ENCODE measurements at regions not wholly inside any gene's neighbourhood (a gene's known extent, or its start where the extent isn't known, plus 50 kb on each side); places are given as distances from the start of the nearest gene placed in this dataset.

DNA sequence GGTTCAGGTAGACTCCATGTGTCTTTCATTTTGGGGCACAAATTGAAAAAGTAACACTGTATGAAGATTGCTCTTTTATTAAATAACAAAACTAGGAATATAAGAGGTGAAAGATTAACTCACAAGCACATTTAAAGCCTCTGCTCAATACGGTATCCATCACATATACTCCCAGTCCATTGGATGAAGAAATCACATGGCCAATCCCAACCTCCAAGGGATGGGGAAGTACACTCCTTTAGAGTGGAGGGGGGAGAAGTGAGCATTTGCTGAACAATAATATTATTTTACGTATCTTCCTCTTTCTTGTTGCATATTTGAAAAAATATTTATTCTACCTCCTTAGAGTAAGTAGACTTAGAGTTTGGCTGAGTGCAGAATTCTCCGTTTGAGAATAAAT lies 316.5 kb downstream of the LMX1A start (continued):
- TF ChIP-seq SNAI2 (CRISPR knock-in tag; IDR thresholded peaks at IDR 0.05): no peak

DNA sequence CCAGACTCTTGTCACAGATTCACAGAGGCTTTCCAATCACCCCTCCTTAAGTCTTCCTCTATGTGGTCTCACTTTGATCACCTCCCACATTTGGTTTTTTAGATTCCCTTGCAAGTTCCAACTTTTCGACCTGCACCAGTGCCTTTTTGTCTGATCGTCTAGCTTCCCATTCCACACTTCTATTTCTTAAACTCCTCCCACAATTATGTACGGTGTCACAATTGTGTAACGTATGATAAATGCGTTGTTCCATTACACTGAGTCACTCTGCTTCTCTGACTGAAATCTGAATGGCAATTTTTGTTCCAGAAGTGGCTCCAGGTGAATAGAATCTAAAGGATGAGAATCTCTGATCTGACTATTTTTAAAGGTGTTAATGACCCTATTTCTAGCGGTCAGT lies 320.1 kb downstream of the LMX1A start:
- TF ChIP-seq ZC3H10 (CRISPR knock-in tag; IDR thresholded peaks at IDR 0.05) (no peak), ZFP30 (CRISPR knock-in tag; IDR thresholded peaks at IDR 0.05) (no peak)
- TF ChIP-seq, protein P1, sequence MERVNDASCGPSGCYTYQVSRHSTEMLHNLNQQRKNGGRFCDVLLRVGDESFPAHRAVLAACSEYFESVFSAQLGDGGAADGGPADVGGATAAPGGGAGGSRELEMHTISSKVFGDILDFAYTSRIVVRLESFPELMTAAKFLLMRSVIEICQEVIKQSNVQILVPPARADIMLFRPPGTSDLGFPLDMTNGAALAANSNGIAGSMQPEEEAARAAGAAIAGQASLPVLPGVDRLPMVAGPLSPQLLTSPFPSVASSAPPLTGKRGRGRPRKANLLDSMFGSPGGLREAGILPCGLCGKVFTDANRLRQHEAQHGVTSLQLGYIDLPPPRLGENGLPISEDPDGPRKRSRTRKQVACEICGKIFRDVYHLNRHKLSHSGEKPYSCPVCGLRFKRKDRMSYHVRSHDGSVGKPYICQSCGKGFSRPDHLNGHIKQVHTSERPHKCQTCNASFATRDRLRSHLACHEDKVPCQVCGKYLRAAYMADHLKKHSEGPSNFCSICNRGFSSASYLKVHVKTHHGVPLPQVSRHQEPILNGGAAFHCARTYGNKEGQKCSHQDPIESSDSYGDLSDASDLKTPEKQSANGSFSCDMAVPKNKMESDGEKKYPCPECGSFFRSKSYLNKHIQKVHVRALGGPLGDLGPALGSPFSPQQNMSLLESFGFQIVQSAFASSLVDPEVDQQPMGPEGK (CRISPR knock-in tag; IDR thresholded peaks at IDR 0.05; ENCODE audit: borderline replicate concordance): no peak
- ATAC-seq: no peak

DNA sequence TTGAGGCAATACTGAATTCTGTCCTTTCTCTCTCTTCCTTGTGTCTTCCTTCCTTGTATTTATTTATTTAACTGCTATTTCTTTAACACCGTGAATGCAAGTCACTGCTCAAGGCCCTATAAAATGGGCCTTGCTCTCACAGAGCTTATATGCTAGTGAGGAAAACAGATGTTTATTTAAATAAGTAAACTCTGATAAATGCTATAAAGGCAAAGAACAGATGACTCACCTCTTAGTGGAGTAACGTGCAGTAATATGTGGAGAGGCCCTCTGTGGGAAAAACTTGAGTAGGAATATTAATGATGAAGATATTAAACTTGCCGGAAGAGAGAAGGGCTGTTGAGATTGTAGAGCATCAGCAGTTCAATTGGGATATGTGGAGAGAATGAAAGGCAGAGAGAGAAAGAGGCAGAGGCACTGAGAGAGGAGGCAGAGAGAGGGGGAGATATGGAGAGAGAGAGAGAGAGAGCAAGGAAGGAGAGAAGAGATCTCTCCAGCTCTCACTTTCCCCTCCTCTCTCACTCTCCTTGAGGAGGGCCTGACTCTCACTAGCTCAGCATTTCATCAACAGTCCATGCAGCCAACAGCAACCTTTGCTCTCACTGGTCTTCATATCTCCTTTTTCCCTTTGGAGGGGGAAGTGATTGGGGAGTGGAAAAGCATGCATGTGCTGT lies 322.2 kb downstream of the LMX1A start:
- TF ChIP-seq GLIS3 (CRISPR knock-in tag; IDR thresholded peaks at IDR 0.05): no peak
- TF ChIP-seq RARB (CRISPR knock-in tag; IDR thresholded peaks at IDR 0.05): no peak
- no peak for TF ChIP-seq ZNF8 (CRISPR knock-in tag; IDR thresholded peaks at IDR 0.05)
- TF ChIP-seq, protein P2, sequence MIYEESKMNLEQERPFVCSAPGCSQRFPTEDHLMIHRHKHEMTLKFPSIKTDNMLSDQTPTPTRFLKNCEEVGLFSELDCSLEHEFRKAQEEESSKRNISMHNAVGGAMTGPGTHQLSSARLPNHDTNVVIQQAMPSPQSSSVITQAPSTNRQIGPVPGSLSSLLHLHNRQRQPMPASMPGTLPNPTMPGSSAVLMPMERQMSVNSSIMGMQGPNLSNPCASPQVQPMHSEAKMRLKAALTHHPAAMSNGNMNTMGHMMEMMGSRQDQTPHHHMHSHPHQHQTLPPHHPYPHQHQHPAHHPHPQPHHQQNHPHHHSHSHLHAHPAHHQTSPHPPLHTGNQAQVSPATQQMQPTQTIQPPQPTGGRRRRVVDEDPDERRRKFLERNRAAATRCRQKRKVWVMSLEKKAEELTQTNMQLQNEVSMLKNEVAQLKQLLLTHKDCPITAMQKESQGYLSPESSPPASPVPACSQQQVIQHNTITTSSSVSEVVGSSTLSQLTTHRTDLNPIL (CRISPR knock-in tag; IDR thresholded peaks at IDR 0.05; ENCODE audit: low read depth): no peak
- no peak for TF ChIP-seq ISL1 (CRISPR knock-in tag; IDR thresholded peaks at IDR 0.05)
- TF ChIP-seq BACH2 (CRISPR knock-in tag; IDR thresholded peaks at IDR 0.05; ENCODE audit: borderline replicate concordance): no peak
- TF ChIP-seq CSDC2 (CRISPR knock-in tag; IDR thresholded peaks at IDR 0.05): no peak
- TF ChIP-seq TOX (CRISPR knock-in tag; IDR thresholded peaks at IDR 0.05; ENCODE audit: borderline replicate concordance): no peak
- no peak for TF ChIP-seq ZNF70 (CRISPR knock-in tag; IDR thresholded peaks at IDR 0.05)
- no peak for TF ChIP-seq ESRRG (CRISPR knock-in tag; IDR thresholded peaks at IDR 0.05)
- no peak for TF ChIP-seq ZFP30 (CRISPR knock-in tag; IDR thresholded peaks at IDR 0.05)
- TF ChIP-seq PPARA (CRISPR knock-in tag; IDR thresholded peaks at IDR 0.05; ENCODE audit: borderline replicate concordance): no peak
- TF ChIP-seq TCF4 (CRISPR knock-in tag; IDR thresholded peaks at IDR 0.05; ENCODE audit: borderline replicate concordance): no peak
- TF ChIP-seq, protein P3, sequence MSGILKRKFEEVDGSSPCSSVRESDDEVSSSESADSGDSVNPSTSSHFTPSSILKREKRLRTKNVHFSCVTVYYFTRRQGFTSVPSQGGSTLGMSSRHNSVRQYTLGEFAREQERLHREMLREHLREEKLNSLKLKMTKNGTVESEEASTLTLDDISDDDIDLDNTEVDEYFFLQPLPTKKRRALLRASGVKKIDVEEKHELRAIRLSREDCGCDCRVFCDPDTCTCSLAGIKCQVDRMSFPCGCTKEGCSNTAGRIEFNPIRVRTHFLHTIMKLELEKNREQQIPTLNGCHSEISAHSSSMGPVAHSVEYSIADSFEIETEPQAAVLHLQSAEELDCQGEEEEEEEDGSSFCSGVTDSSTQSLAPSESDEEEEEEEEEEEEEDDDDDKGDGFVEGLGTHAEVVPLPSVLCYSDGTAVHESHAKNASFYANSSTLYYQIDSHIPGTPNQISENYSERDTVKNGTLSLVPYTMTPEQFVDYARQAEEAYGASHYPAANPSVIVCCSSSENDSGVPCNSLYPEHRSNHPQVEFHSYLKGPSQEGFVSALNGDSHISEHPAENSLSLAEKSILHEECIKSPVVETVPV (CRISPR knock-in tag; IDR thresholded peaks at IDR 0.05): no peak
- ATAC-seq: no peak

DNA sequence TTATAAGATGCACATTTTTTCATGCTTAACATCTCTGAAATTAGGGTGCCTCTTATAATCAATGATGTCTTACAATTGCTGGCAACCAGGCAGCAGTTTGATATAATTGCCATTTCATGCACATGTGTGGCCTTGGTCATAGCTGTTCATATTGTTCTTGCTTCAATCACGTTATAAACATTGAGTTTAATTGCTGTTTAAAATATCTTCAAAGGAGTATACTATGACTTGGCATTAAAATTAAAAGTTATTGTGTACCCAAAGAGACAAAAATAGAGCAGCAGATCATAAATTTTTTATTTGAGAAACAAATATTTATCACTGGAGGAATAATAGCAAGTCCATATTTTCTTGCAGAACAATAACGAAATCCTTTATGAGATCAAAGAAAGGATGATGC lies 325.5 kb downstream of the LMX1A start:
- no peak for ATAC-seq

More for the DNA sequence above, 325.5 kb downstream of the LMX1A start:
- no peak for TF ChIP-seq ZFP3 (CRISPR knock-in tag; IDR thresholded peaks at IDR 0.05)
- TF ChIP-seq ZC3H10 (CRISPR knock-in tag; IDR thresholded peaks at IDR 0.05): no peak
- TF ChIP-seq TCF4 (CRISPR knock-in tag; IDR thresholded peaks at IDR 0.05; ENCODE audit: borderline replicate concordance): no peak
- no peak for TF ChIP-seq RARB (CRISPR knock-in tag; IDR thresholded peaks at IDR 0.05)
- TF ChIP-seq, protein P3 (CRISPR knock-in tag; IDR thresholded peaks at IDR 0.05): no peak
- no peak for TF ChIP-seq ZNF8 (CRISPR knock-in tag; IDR thresholded peaks at IDR 0.05)
- no peak for TF ChIP-seq GLIS3 (CRISPR knock-in tag; IDR thresholded peaks at IDR 0.05)
- TF ChIP-seq CSDC2 (CRISPR knock-in tag; IDR thresholded peaks at IDR 0.05): no peak
- no peak for TF ChIP-seq ZNF565 (CRISPR knock-in tag; conservative IDR thresholded peaks at IDR 0.05; ENCODE audit: low read depth)
- no peak for TF ChIP-seq ZFP30 (CRISPR knock-in tag; IDR thresholded peaks at IDR 0.05)
- TF ChIP-seq SNAI2 (CRISPR knock-in tag; IDR thresholded peaks at IDR 0.05): no peak
- TF ChIP-seq, protein P4, sequence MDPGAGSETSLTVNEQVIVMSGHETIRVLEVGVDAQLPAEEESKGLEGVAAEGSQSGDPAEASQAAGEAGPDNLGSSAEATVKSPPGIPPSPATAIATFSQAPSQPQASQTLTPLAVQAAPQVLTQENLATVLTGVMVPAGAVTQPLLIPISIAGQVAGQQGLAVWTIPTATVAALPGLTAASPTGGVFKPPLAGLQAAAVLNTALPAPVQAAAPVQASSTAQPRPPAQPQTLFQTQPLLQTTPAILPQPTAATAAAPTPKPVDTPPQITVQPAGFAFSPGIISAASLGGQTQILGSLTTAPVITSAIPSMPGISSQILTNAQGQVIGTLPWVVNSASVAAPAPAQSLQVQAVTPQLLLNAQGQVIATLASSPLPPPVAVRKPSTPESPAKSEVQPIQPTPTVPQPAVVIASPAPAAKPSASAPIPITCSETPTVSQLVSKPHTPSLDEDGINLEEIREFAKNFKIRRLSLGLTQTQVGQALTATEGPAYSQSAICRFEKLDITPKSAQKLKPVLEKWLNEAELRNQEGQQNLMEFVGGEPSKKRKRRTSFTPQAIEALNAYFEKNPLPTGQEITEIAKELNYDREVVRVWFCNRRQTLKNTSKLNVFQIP (CRISPR knock-in tag; IDR thresholded peaks at IDR 0.05; ENCODE audit: borderline replicate concordance, low read depth): no peak
- TF ChIP-seq, protein P2 (CRISPR knock-in tag; IDR thresholded peaks at IDR 0.05; ENCODE audit: low read depth): no peak
- no peak for TF ChIP-seq PPARA (CRISPR knock-in tag; IDR thresholded peaks at IDR 0.05; ENCODE audit: borderline replicate concordance)
- TF ChIP-seq ISL1 (CRISPR knock-in tag; IDR thresholded peaks at IDR 0.05): no peak
- TF ChIP-seq TOX (CRISPR knock-in tag; IDR thresholded peaks at IDR 0.05; ENCODE audit: borderline replicate concordance): no peak
- no peak for TF ChIP-seq ZNF70 (CRISPR knock-in tag; IDR thresholded peaks at IDR 0.05)
- TF ChIP-seq, protein P5, sequence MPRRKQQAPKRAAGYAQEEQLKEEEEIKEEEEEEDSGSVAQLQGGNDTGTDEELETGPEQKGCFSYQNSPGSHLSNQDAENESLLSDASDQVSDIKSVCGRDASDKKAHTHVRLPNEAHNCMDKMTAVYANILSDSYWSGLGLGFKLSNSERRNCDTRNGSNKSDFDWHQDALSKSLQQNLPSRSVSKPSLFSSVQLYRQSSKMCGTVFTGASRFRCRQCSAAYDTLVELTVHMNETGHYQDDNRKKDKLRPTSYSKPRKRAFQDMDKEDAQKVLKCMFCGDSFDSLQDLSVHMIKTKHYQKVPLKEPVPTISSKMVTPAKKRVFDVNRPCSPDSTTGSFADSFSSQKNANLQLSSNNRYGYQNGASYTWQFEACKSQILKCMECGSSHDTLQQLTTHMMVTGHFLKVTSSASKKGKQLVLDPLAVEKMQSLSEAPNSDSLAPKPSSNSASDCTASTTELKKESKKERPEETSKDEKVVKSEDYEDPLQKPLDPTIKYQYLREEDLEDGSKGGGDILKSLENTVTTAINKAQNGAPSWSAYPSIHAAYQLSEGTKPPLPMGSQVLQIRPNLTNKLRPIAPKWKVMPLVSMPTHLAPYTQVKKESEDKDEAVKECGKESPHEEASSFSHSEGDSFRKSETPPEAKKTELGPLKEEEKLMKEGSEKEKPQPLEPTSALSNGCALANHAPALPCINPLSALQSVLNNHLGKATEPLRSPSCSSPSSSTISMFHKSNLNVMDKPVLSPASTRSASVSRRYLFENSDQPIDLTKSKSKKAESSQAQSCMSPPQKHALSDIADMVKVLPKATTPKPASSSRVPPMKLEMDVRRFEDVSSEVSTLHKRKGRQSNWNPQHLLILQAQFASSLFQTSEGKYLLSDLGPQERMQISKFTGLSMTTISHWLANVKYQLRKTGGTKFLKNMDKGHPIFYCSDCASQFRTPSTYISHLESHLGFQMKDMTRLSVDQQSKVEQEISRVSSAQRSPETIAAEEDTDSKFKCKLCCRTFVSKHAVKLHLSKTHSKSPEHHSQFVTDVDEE (CRISPR knock-in tag; IDR thresholded peaks at IDR 0.05): no peak
